HL-60 (cell line): ENCODE measurements at regions not wholly inside any gene's neighbourhood (a gene's known extent, or its start where the extent isn't known, plus 50 kb on each side); places are given as distances from the start of the nearest gene placed in this dataset.

Experiments used
- GABPA ChIP-seq: IDR thresholded peaks from 2 replicates; pipeline ENCODE4 v1.6.1; 2012; ENCODE audit warnings: low read depth
- POLR2AphosphoS5 ChIP-seq: IDR thresholded peaks from 2 replicates; pipeline ENCODE4 v1.6.1; 2012; ENCODE audit warnings: low read depth
- TF ChIP-seq, protein P1 (sequence below): IDR thresholded peaks from one replicate; pipeline ENCODE4 v1.5.1; 2011; ENCODE audit warnings: low read length, control low read depth, inconsistent platforms; ENCODE audit not compliant: insufficient read depth

DNA sequence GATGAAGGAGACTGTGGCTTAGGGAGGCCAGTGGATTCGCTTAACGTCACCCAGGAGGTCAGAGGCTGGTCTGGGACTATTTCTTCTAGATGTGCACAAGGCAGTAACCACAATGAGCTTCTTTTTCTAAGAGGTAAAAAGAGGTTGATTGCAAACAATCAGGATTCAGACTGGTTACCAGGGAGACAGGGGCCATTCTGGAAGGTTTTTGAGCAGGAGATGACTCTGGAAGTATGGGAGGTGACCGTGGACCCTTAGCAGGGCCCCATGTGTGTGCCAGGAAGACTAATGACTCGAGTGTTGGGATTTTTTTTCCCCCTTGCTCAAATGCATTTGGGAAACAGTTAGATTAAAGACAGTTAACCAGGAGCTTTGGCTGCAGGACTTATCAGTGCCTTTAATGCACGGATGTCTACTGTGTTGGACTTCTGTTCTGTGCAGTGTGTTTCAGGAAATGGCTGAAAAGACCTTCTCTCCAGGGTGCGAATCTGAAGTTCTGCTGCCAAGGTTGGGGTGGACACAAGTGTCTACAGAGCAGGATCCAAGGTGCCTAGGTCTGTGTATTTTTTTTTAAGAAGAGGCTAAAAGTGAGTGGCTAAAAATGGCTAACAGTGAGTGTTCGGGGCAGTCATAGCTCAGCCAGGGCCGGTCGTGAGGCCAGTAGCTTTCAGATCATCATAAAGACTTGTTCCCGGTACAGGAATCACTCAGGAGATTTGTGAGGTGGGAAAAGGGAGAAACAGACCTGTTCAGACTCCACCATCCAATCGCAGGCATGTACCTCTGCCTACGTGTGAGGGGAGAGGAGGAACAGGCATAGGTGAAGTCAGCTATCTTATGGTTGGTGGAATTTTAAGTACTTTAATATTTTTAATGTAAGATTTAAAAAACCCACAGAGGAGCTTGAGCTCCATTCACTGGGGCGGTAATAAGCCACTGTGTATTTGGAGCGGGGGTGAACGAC lies 82.3 kb upstream of the CIBAR2 start:
- TF ChIP-seq, protein P1, sequence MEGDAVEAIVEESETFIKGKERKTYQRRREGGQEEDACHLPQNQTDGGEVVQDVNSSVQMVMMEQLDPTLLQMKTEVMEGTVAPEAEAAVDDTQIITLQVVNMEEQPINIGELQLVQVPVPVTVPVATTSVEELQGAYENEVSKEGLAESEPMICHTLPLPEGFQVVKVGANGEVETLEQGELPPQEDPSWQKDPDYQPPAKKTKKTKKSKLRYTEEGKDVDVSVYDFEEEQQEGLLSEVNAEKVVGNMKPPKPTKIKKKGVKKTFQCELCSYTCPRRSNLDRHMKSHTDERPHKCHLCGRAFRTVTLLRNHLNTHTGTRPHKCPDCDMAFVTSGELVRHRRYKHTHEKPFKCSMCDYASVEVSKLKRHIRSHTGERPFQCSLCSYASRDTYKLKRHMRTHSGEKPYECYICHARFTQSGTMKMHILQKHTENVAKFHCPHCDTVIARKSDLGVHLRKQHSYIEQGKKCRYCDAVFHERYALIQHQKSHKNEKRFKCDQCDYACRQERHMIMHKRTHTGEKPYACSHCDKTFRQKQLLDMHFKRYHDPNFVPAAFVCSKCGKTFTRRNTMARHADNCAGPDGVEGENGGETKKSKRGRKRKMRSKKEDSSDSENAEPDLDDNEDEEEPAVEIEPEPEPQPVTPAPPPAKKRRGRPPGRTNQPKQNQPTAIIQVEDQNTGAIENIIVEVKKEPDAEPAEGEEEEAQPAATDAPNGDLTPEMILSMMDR, result no peak
- TF ChIP-seq POLR2AphosphoS5 (no peak), GABPA (no peak)
